ENCODE measurements at regions not wholly inside any gene's neighbourhood (a gene's known extent, or its start where the extent isn't known, plus 50 kb on each side); places are given as distances from the start of the nearest gene placed in this dataset.

DNA sequence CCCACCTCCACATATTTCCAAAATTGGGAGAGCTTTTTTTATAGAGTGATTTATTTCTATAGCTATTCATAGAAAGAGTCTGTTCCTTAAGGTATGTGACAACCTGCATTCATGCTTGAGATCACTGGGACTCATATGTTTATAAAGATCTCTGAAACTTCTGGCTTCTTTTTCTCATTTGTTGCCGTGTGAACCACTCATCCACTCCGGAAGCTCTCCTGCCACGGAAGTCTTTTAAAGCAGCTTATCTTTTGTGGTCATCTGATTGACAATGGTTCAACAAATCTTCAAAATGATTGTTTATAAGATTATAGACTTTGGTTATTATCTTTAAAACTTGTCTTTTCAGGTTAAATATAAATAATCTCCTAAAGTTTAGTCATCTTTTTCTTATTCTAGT is 260.5 kb downstream of the C3orf38 start:
- TF ChIP-seq CTCF (IDR thresholded peaks at IDR 0.05): no peak
- no peak for TF ChIP-seq POLR2A (IDR thresholded peaks at IDR 0.05)

Measured in transverse colon (tissue), 3 donors.